HepG2 (cell line): ENCODE measurements at regions not wholly inside any gene's neighbourhood (a gene's known extent, or its start where the extent isn't known, plus 50 kb on each side); places are given as distances from the start of the nearest gene placed in this dataset.

Source experiments
- ATAC-seq: fragments of 200-7000 bp; cut with Tn5 transposase; 3 replicates; pipeline ENCODE4 v1.9.1; 2020; ENCODE audit warnings: mild to moderate bottlenecking, moderate library complexity
- BruUV-seq: library from RNA; stranded (reverse); fragments of 400-500 nt; replicated peaks from 2 replicates; lab custom pipeline; 2021; lab: Mats Ljungman, UMichigan
- CTCF ChIA-PET: fragments of 300-600 bp; formaldehyde crosslinking; extraction: SDS; loops from one replicate; lab custom pipeline; 2021; ENCODE audit warnings: low total read pairs, inconsistent platforms, low intra/inter-chr PET ratio; lab: Yijun Ruan, JAX
- POLR2A ChIA-PET: fragments of 350-600 bp; sonication (Branson Sonifier 250); formaldehyde crosslinking; loops from one replicate; lab custom pipeline; 2020; ENCODE audit warnings: antibody characterized with exemption, inconsistent platforms; lab: Yijun Ruan, JAX
- DNase-seq: peaks from one replicate; pipeline ENCODE4 v3.0.0-alpha.2; 2015; ENCODE audit warnings: low spot score
- FAIRE-seq: peaks from 3 replicates; lab custom pipeline; 2011; peaks lifted over from hg19 to GRCh38; lab: Jason Lieb, UNC
- H2AFZ ChIP-seq: one replicate; pipeline ENCODE4 v1.6.1; 2011; ENCODE audit warnings: low read length, inconsistent platforms
- H3K27ac ChIP-seq: fragments of 300-600 bp; 3 replicates; pipeline ENCODE4 v1.8.0; 2011; ENCODE audit warnings: mixed run types, mild to moderate bottlenecking, mixed read lengths, low read length, inconsistent platforms; ENCODE audit not compliant: insufficient read depth; ENCODE audit errors: extremely low read length
- H3K27me3 ChIP-seq, 2 experiments: fragments of 200-600 bp in 1 of 2; 2 replicates in 1 of 2; 3 replicates in 1 of 2; pipeline versions ENCODE4 v1.6.0 to v1.8.0; 2011; ENCODE audit warnings: low read length in 2 of 2, mild to moderate bottlenecking in 2 of 2, moderate library complexity in 2 of 2, inconsistent platforms in 1 of 2; ENCODE audit not compliant: insufficient read depth in 2 of 2, control insufficient read depth in 1 of 2
- H3K36me3 ChIP-seq, 2 experiments: fragments of 200-600 bp in 1 of 2; replicated peaks in 1 of 2; 2 replicates in 1 of 2; 3 replicates in 1 of 2; pipeline versions ENCODE4 v1.5.1 to v1.8.0; 2011; ENCODE audit warnings: low read length in 2 of 2, inconsistent platforms in 1 of 2; ENCODE audit not compliant: insufficient read depth in 2 of 2, control insufficient read depth in 1 of 2
- H3K4me1 ChIP-seq: 2 replicates; pipeline ENCODE4 v1.5.1; 2012; ENCODE audit warnings: low read length, inconsistent platforms; ENCODE audit not compliant: insufficient read depth
- H3K4me2 ChIP-seq: 2 replicates; pipeline ENCODE4 v1.6.0; 2011; ENCODE audit warnings: low read depth, low read length, inconsistent platforms
- H3K4me3 ChIP-seq, 3 experiments: fragments of 200-600 bp in 1 of 3; sonication (generic), shearing (Covaris generic) in 1 of 3; replicated peaks in 1 of 3; 2 replicates each; pipeline ENCODE4 v1.5.1; 2011 to 2016; ENCODE audit warnings: low read length in 3 of 3, inconsistent platforms in 2 of 3, low read depth in 2 of 3, mild to moderate bottlenecking in 2 of 3, control low read depth in 1 of 3, mixed read lengths in 1 of 3; ENCODE audit not compliant: insufficient read depth in 1 of 3
- H3K79me2 ChIP-seq: one replicate; pipeline ENCODE4 v1.6.1; 2011; ENCODE audit warnings: low read length, inconsistent platforms; ENCODE audit not compliant: insufficient read depth
- H3K9ac ChIP-seq: 2 replicates; pipeline ENCODE4 v1.6.0; 2011; ENCODE audit warnings: mild to moderate bottlenecking, low read depth, low read length, inconsistent platforms; ENCODE audit not compliant: insufficient read depth
- H3K9me3 ChIP-seq: 2 replicates; pipeline ENCODE4 v1.5.1; 2012; ENCODE audit warnings: mild to moderate bottlenecking, low read length
- H4K20me1 ChIP-seq: 2 replicates; pipeline ENCODE4 v1.6.0; 2011; ENCODE audit warnings: inconsistent platforms, mild to moderate bottlenecking, low read length, moderate library complexity; ENCODE audit not compliant: insufficient read depth
- ARID5B ChIP-seq: IDR thresholded peaks from 2 replicates; pipeline ENCODE4 v1.4.0; 2020; ENCODE audit warnings: mild to moderate bottlenecking, missing genetic modification reagents
- KDM6A ChIP-seq: IDR thresholded peaks from 2 replicates; pipeline ENCODE4 v1.6.1; 2016; ENCODE audit warnings: low read depth
- MXD4 ChIP-seq: IDR thresholded peaks from 2 replicates; pipeline ENCODE4 v1.6.1; 2016; ENCODE audit warnings: mild to moderate bottlenecking, missing biosample characterization, missing genetic modification reagents
- MXI1 ChIP-seq: IDR thresholded peaks from 3 replicates; pipeline ENCODE4 v1.6.1; 2012; ENCODE audit warnings: low read depth, low read length, inconsistent platforms, borderline replicate concordance
- PAF1 ChIP-seq: IDR thresholded peaks from 2 replicates; pipeline ENCODE4 v1.6.1; 2016; ENCODE audit warnings: missing genetic modification reagents, missing compliant biosample characterization
- PCBP1 ChIP-seq: fragments of 200-400 bp; formaldehyde crosslinking; IDR thresholded peaks from 2 replicates; pipeline ENCODE4 v1.6.1; 2017; ENCODE audit warnings: mild to moderate bottlenecking, low read depth, low read length, borderline replicate concordance
- PHF5A ChIP-seq: IDR thresholded peaks from one replicate; pipeline ENCODE4 v1.6.1; 2018; ENCODE audit warnings: low read depth, missing genetic modification reagents; ENCODE audit not compliant: unreplicated experiment
- POLR2AphosphoS5 ChIP-seq: IDR thresholded peaks from 2 replicates; pipeline ENCODE4 v1.6.1; 2012; ENCODE audit warnings: low read depth, low read length
- RARA ChIP-seq: IDR thresholded peaks from 2 replicates; pipeline ENCODE4 v1.6.1; 2016; ENCODE audit warnings: missing genetic modification reagents, missing compliant biosample characterization
- TCF12 ChIP-seq, 2 experiments: fragments of 450-650 bp in 1 of 2; sonication (generic) in 1 of 2; formaldehyde crosslinking in 1 of 2; IDR thresholded peaks; 2 replicates each; pipeline versions ENCODE4 v1.6.1 to v1.8.0; 2017 to 2022; ENCODE audit warnings: antibody characterized with exemption in 1 of 2, mild to moderate bottlenecking in 1 of 2, missing genetic modification reagents in 1 of 2, moderate library complexity in 1 of 2
- XRCC5 ChIP-seq: fragments of 200-400 bp; formaldehyde crosslinking; optimal IDR thresholded peaks from 2 replicates; pipeline ENCODE3; 2017; ENCODE audit warnings: mild to moderate bottlenecking, low read length
- ZC3H4 ChIP-seq: sonication (generic); formaldehyde crosslinking; IDR thresholded peaks from 2 replicates; pipeline ENCODE4 v1.4.0; 2020; ENCODE audit warnings: missing genetic modification reagents, borderline replicate concordance
- ZFX ChIP-seq: sonication (generic); formaldehyde crosslinking; IDR thresholded peaks from 2 replicates; pipeline ENCODE4 v1.4.0; 2020; ENCODE audit warnings: mild to moderate bottlenecking, low read depth, missing genetic modification reagents, moderate library complexity
- ZNF230 ChIP-seq: sonication (generic); formaldehyde crosslinking; IDR thresholded peaks from 2 replicates; pipeline ENCODE4 v1.4.0; 2020; ENCODE audit warnings: mild to moderate bottlenecking, missing genetic modification reagents
- ZNF34 ChIP-seq: sonication (generic); formaldehyde crosslinking; IDR thresholded peaks from 2 replicates; pipeline ENCODE4 v1.4.0; 2020; ENCODE audit warnings: mild to moderate bottlenecking, missing genetic modification reagents, borderline replicate concordance
- ZNF766 ChIP-seq: sonication (generic); formaldehyde crosslinking; IDR thresholded peaks from 2 replicates; pipeline ENCODE4 v1.5.0; 2020; ENCODE audit warnings: missing genetic modification reagents, borderline replicate concordance
- ZNF839 ChIP-seq: sonication (generic); formaldehyde crosslinking; IDR thresholded peaks from 2 replicates; pipeline ENCODE4 v1.4.0; 2020; ENCODE audit warnings: missing genetic modification reagents, mild to moderate bottlenecking, borderline replicate concordance
- WGBS: methylation state at CpG from one replicate; pipeline ENCODE4 v1.1.6; 2017; ENCODE audit warnings: low lambda C conversion rate; 5-methylcytosine and 5-hydroxymethylcytosine counted together
- in situ Hi-C: cut with HindIII; loops from 2 replicates; pipeline ENCODE4 v1.10.0; 2017; ENCODE audit warnings: low pct_unique_long_range_greater_than_20kb; ENCODE audit not compliant: extremely low pct_ligation_motif_present
- intact Hi-C: fragments of 100-400 bp; cut with micrococcal nuclease; formaldehyde crosslinking; loops from one replicate; pipeline ENCODE4 v1.10.0; 2022; ENCODE audit not compliant: unreplicated experiment
- TF ChIP-seq, protein P1 (sequence below): sonication (generic); formaldehyde crosslinking; IDR thresholded peaks from 2 replicates; pipeline ENCODE4 v1.4.0; 2020; ENCODE audit warnings: mild to moderate bottlenecking, missing genetic modification reagents

DNA sequence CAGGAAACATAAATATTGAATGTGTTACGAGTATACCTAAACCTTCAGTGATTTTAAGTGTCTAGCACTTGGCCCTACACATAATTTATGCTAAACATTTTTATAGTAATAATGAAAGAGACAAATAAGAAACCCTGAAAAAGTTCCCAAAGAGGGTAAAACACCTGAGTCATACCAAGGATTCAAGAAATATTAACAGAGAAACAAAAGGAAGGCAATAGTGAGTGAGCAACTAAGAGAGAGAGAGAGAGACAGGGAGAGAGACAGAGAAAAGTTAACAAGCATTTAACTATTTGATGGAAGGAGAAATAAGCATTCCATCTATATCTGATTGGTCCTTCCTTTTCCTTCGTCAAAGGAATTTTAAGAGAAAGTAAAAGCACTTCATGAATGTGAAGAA is 743.6 kb upstream of the POU3F4 start:
- POLR2A ChIA-PET, result no interaction called here
- no peak for DNase-seq
- no peak for TF ChIP-seq MXD4 (CRISPR knock-in tag)
- TF ChIP-seq ZNF34 (CRISPR knock-in tag), result no peak
- no peak for TF ChIP-seq ZNF766 (CRISPR knock-in tag)
- TF ChIP-seq PHF5A, result no peak
- TF ChIP-seq, protein P1, sequence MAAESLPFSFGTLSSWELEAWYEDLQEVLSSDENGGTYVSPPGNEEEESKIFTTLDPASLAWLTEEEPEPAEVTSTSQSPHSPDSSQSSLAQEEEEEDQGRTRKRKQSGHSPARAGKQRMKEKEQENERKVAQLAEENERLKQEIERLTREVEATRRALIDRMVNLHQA (CRISPR knock-in tag), result no peak
- no peak for TF ChIP-seq KDM6A (CRISPR knock-in tag)
- TF ChIP-seq ZC3H4 (CRISPR knock-in tag), result no peak
- no peak for TF ChIP-seq ZFX (CRISPR knock-in tag)
- no peak for TF ChIP-seq PAF1 (CRISPR knock-in tag)
- no peak for TF ChIP-seq MXI1
- no peak for TF ChIP-seq PCBP1
- no peak for TF ChIP-seq XRCC5
- no peak for TF ChIP-seq ZNF230
- no peak for TF ChIP-seq ZNF839
- TF ChIP-seq RARA (CRISPR knock-in tag), result no peak
- no peak for TF ChIP-seq ARID5B (CRISPR knock-in tag)
- no peak for TF ChIP-seq TCF12 (IDR thresholded peaks at IDR 0.05)
- TF ChIP-seq TCF12 (CRISPR knock-in tag; IDR thresholded peaks at IDR 0.05), result no peak
- TF ChIP-seq POLR2AphosphoS5, result no peak
- TF ChIP-seq, all 625 proteins: peak for 0
- ATAC-seq (no peak), FAIRE-seq (no peak)
- Histone ChIP-seq H3K36me3 (no peaks in the 10 kb centered on the region), H3K79me2 (no peaks in the 10 kb centered on the region), H3K4me1 (no peaks in the 10 kb centered on the region), H3K9ac (no peak overlapping the region), H4K20me1 (no peaks in the 10 kb centered on the region), H3K4me2 (no peak overlapping the region), H3K27ac (no peak overlapping the region), H3K27me3 (no peaks in the 10 kb centered on the region), H2AFZ (no peak overlapping the region), H3K9me3 (no peaks in the 10 kb centered on the region), H3K4me3 (no peak overlapping the region)
- BruUV-seq, result no TSS peak
- in situ Hi-C loops, result no loop called here
- intact Hi-C loops, result no loop called here
- CTCF ChIA-PET, result no interaction called here
- 0% methylated on average over 2 of the region's 2 CpGs for WGBS
